GM18873 (cell line): ENCODE measurements at regions not wholly inside any gene's neighbourhood (a gene's known extent, or its start where the extent isn't known, plus 50 kb on each side); places are given as distances from the start of the nearest gene placed in this dataset.

Experiments
- ATAC-seq: cut with Tn5 transposase; IDR thresholded peaks from one replicate; pipeline ENCODE4 v1.9.1; 2021; ENCODE audit warnings: mild to moderate bottlenecking, moderate library complexity, moderate number of reproducible peaks; ENCODE audit not compliant: unreplicated experiment, low FRiP score

- ATAC-seq, result no peak
Measured at GRCh38 chr5:63894690-63895089, 67.6 kb downstream of the HTR1A start.

- ATAC-seq, result no peak
Measured at GRCh38 chr5:63878788-63879187, 83.5 kb downstream of the HTR1A start.

GRCh38 chr5:63877961-63878360, 84.3 kb downstream of the HTR1A start:
- ATAC-seq, result no peak

- no peak for ATAC-seq
Measured at GRCh38 chr5:63860379-63860778, 101.9 kb downstream of the HTR1A start.

- ATAC-seq, result no peak
Measured at GRCh38 chr5:63854076-63854475, 108.2 kb downstream of the HTR1A start.

- no peak for ATAC-seq
Measured at GRCh38 chr5:63843190-63843589, 119.1 kb downstream of the HTR1A start.

- no peak for ATAC-seq
Measured at GRCh38 chr5:63837437-63837836, 124.8 kb downstream of the HTR1A start.

- no peak for ATAC-seq
Measured at GRCh38 chr5:63831381-63831780, 130.9 kb downstream of the HTR1A start.

GRCh38 chr5:63825984-63826383, 136.3 kb downstream of the HTR1A start:
- no peak for ATAC-seq

GRCh38 chr5:63823583-63823982, 138.7 kb downstream of the HTR1A start:
- ATAC-seq, result no peak

GRCh38 chr5:63822614-63823013, 139.6 kb downstream of the HTR1A start:
- no peak for ATAC-seq

- no peak for ATAC-seq
Measured at GRCh38 chr5:63820577-63820976, 141.7 kb downstream of the HTR1A start.

- no peak for ATAC-seq
Measured at GRCh38 chr5:63812693-63813092, 149.6 kb downstream of the HTR1A start.

GRCh38 chr5:63811961-63812360, 150.3 kb downstream of the HTR1A start:
- ATAC-seq, result no peak

- ATAC-seq, result no peak
Measured at GRCh38 chr5:63811286-63811685, 151.0 kb downstream of the HTR1A start.

- no peak for ATAC-seq
Measured at GRCh38 chr5:63805151-63805550, 157.1 kb downstream of the HTR1A start.

- ATAC-seq, result no peak
Measured at GRCh38 chr5:63803165-63803564, 159.1 kb downstream of the HTR1A start.

- no peak for ATAC-seq
Measured at GRCh38 chr5:63794979-63795378, 167.3 kb downstream of the HTR1A start.

GRCh38 chr5:63794296-63794695, 167.9 kb downstream of the HTR1A start:
- no peak for ATAC-seq

GRCh38 chr5:63774939-63775338, 187.3 kb downstream of the HTR1A start:
- no peak for ATAC-seq

GRCh38 chr5:63768221-63768620, 194.0 kb downstream of the HTR1A start:
- no peak for ATAC-seq

GRCh38 chr5:63760965-63761364, 201.3 kb downstream of the HTR1A start:
- no peak for ATAC-seq

GRCh38 chr5:63743096-63743798, 219.0 kb downstream of the HTR1A start:
- ATAC-seq, result no peak
